GM12872 (cell line): ENCODE measurements at regions not wholly inside any gene's neighbourhood (a gene's known extent, or its start where the extent isn't known, plus 50 kb on each side); places are given as distances from the start of the nearest gene placed in this dataset.

Experiments
- TF ChIP-seq, protein P1 (sequence below): IDR thresholded peaks from 3 replicates; pipeline ENCODE4 v1.5.1; 2011; ENCODE audit warnings: low read depth, mild to moderate bottlenecking, low read length, moderate library complexity; ENCODE audit not compliant: insufficient read depth

DNA sequence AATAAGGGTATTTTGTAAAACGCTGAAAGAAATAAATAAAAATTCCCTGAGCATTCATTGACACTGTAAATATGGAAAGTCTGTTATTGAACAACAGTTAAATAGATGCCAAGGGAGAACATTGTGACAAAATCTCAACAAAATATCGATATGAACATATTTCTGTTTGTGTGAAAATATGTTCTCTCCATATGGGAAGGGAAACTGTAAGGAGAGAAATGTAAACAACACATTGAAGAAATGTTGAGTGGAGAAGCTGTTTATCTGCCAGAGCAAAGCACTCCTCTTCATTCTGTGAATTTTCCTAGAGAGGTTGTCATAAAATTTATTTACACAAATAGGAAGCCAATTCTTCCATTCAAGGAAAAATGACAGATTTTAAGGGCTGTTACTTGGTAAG is 57.1 kb upstream of the EOMES start:
- TF ChIP-seq, protein P1, sequence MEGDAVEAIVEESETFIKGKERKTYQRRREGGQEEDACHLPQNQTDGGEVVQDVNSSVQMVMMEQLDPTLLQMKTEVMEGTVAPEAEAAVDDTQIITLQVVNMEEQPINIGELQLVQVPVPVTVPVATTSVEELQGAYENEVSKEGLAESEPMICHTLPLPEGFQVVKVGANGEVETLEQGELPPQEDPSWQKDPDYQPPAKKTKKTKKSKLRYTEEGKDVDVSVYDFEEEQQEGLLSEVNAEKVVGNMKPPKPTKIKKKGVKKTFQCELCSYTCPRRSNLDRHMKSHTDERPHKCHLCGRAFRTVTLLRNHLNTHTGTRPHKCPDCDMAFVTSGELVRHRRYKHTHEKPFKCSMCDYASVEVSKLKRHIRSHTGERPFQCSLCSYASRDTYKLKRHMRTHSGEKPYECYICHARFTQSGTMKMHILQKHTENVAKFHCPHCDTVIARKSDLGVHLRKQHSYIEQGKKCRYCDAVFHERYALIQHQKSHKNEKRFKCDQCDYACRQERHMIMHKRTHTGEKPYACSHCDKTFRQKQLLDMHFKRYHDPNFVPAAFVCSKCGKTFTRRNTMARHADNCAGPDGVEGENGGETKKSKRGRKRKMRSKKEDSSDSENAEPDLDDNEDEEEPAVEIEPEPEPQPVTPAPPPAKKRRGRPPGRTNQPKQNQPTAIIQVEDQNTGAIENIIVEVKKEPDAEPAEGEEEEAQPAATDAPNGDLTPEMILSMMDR = no peak

DNA sequence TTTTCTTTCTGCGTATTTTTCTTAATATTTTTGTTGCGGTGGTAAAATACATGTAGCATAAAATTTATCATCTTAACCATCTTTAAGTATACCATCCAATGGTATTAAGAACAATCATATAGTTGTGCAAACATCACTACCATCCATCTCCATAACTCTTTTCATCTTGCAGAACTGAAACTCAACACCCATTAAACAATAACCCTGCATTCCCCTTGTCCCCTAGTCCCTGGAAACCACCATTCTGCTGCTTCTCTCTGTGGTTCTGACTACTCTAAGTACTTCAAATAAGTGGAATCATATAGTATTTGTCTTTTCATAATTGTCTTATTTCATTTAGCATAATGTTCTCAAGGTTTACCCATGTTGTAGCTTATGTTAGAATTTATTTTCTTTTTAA is 67.3 kb upstream of the EOMES start:
- TF ChIP-seq, protein P1 = no peak

DNA sequence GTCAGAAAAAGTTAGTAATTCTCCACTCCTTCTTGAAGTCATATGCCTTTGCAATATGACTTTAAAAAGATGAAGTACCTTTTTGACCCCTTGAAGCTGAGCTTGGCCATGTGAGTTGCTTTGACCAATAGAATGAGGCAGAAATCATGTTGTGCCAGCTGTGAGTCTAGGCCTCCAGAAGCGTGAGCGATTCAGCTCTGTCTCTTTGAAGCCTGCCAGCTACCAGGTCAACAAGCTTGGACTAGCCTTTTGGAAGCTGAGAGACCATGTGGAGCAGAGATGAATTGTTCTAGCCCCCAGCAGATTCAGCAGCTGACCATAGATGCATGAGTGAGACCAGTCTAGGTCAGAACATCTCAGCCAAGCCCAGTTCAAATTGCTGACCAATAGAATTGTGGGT is 69.8 kb upstream of the EOMES start:
- TF ChIP-seq, protein P1 = no peak

DNA sequence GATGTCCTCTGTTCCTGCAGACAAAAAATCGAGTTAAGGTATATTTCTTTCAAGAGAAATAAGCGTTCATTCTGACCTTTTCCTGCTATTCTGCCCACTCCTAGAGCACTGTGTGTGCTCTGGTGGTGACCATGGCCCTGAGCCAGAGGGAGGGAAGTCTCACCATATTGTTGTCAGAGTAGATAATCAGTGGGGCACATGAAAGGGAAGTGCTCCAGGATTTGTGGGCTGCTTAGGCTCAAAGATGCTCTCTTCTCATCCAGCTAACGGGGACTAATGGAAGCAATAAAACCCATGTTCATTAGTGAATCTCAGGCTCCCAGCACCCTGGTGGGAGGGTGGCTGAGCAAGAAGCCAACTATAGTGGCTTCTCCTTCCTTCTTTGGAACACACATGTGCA is 70.7 kb upstream of the EOMES start:
- TF ChIP-seq, protein P1 = no peak

DNA sequence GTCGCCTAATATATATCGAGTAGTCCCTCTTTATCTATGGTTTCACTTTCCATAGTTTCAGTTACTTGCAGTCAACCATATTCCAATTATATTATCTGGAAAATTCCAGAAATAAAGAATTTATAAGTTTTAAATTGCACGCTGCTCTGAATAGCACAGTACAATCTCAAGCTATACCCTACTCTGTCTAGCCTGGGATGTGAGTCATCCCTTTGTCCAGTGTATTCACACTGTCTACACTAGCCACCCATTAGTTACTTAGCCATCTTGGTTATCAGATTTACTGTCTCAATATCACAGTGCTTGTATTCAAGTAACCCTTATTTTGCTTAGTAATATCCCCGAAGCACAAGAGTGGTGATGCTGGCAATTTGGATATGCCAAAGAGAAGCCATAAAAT is 72.1 kb upstream of the EOMES start:
- TF ChIP-seq, protein P1 = no peak

DNA sequence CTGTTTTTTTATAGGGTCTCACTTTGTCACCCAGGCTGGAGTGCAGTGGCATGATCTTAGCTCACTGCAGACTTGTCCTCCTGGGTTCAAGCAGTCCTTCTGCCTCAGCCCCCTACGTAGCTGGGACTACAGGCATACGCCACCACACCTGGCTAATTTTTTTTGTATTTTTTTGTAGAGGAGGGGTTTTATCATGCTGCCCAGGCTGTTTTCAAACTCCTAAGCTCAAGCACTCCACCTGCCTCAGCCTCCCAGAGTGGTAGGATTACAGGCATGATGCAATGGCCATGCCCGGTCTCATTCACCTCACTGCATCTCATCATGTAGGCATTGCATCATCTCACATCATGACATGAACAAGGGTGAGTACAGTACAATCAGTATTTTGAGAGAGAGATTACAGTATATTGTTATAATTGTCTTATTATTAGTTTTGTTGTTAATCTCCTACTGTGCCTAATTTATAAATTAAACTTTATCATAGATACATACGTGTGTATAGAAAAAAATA is 74.3 kb upstream of the EOMES start:
- TF ChIP-seq, protein P1 = no peak

DNA sequence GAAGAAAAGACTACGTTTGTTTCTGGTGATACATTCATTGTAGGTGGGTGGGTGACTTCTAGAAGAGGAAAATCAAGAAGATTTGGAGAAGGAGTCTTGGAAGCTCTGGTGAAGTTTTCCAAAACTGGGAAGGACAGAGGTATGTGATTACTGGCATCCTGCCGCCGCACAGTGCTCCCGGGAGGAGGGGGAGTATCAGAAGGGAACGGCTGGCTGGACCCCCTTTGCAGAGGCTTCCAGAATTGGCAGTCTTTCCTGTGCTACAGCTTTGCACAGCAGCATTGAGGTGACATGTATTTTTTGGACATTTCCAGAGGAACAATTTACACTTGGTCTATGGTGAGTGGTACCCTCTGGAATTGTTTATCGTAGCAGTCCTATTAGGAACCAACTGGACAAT is 75.7 kb upstream of the EOMES start:
- TF ChIP-seq, protein P1 = no peak

DNA sequence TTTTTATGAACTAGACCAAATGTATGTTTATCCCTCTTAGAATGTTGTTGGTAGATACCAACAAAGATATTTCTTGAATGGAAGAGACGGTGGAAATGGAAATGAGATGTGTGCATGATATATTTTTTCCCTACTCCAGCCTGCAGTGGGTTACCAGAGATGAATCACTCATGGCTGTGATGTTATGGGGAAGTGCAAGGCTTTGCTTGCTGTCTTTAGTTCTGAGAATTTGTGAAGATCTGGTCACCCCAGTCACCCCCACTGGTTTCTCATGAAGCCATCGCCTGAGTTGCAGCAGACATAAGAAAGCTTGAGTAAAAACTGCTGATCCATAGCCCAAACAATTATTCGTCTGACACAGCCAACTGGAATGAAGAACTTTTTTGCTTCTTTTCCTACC is 78.1 kb upstream of the EOMES start:
- TF ChIP-seq, protein P1 = no peak
